ENCODE measurements at regions not wholly inside any gene's neighbourhood (a gene's known extent, or its start where the extent isn't known, plus 50 kb on each side); places are given as distances from the start of the nearest gene placed in this dataset.

DNA sequence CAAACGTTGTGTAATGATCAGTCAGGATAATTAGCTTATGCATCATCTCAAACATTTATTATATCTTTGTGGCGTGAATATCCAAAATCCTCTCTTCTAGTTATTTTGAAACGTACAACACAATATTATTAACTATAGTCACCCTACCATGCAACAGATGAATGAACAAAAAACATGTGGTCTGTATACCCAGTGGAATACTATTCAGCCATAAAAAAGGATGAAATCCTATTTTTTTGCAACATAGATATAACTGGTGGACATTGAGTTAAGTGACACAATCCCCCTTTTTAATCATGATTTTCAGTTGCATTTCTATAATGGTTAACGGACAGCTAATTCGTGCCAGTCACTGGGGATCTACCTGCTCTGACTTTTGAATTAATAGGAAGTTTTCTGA lies 145.6 kb downstream of the SOX1 start:
- intact Hi-C loops (cut with micrococcal nuclease), result no loop called here
- no peak overlapping the region for H3K4me3 Mint-ChIP-seq
- DNase-seq (no peak), ATAC-seq (no peak)
- no peaks in the 10 kb centered on the region for H3K9me3 Mint-ChIP-seq
- Histone ChIP-seq H3K27me3 (ENCODE audit: control insufficient read depth, insufficient read depth, low read length) (no peaks in the 10 kb centered on the region), H3K36me3 (ENCODE audit: control insufficient read depth, insufficient read depth, low read length) (no peaks in the 10 kb centered on the region), H3K9me3 (ENCODE audit: control insufficient read depth, insufficient read depth, low read length) (no peaks in the 10 kb centered on the region), H3K4me1 (ENCODE audit: control insufficient read depth, insufficient read depth, low read length) (no peaks in the 10 kb centered on the region), H3K4me3 (ENCODE audit: low read length) (no peak overlapping the region), H3K27ac (ENCODE audit: low read length) (no peak overlapping the region)
- no peaks in the 10 kb centered on the region for H3K36me3 Mint-ChIP-seq
- 91% methylated on average over 4 of the region's 5 CpGs for WGBS (ENCODE audit: insufficient coverage)
- peaks cover under 1 to 10% of the 10 kb centered on the region in 2 donors for H3K27me3 Mint-ChIP-seq (ENCODE audit: low read depth in 2 of 2)
- no peaks in the 10 kb centered on the region for H3K4me1 Mint-ChIP-seq
- TF ChIP-seq, protein P1, sequence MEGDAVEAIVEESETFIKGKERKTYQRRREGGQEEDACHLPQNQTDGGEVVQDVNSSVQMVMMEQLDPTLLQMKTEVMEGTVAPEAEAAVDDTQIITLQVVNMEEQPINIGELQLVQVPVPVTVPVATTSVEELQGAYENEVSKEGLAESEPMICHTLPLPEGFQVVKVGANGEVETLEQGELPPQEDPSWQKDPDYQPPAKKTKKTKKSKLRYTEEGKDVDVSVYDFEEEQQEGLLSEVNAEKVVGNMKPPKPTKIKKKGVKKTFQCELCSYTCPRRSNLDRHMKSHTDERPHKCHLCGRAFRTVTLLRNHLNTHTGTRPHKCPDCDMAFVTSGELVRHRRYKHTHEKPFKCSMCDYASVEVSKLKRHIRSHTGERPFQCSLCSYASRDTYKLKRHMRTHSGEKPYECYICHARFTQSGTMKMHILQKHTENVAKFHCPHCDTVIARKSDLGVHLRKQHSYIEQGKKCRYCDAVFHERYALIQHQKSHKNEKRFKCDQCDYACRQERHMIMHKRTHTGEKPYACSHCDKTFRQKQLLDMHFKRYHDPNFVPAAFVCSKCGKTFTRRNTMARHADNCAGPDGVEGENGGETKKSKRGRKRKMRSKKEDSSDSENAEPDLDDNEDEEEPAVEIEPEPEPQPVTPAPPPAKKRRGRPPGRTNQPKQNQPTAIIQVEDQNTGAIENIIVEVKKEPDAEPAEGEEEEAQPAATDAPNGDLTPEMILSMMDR (IDR thresholded peaks at IDR 0.05), result no peak
- no peak overlapping the region for H3K27ac Mint-ChIP-seq

DNA sequence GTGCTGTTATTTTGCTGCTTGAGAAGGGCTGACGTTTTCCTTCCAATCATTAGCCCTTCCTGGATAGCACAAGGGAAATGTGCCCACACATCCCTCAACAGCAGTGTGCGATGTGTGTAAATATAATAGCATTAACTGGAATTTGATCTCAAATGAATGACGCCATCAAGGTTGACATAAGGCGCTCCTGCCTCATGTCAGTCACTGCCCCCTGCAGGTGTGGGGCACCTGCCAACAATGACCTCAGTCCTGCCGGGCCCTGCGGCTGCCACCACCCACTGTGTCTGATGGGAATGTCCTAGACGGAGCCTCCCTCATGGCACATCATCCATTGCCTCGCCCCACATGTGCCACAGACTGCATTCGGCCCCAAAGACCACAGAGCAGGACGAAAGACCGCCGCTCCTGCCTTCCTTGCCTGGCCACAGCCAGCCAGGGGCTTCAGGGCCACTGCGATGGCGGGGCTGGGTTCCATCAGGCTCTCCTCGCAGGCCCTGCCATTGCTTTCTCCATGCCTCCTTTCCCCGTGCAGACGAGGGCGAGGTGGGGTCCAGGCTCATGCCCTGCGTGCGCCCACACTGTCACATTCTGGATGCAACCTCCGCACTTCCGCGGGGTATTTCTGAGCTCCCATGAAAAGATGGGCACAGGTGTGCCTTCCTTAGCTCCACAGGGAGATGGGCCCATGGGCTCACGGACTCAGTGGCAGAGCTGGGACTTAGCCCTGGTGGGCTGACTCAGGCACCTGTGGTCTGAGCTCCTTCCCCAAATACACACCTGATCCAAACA lies 146.7 kb downstream of the SOX1 start:
- Histone ChIP-seq H3K27me3 (ENCODE audit: control insufficient read depth, insufficient read depth, low read length) (no peaks in the 10 kb centered on the region), H3K4me1 (ENCODE audit: control insufficient read depth, insufficient read depth, low read length) (no peaks in the 10 kb centered on the region), H3K9me3 (ENCODE audit: control insufficient read depth, insufficient read depth, low read length) (no peaks in the 10 kb centered on the region), H3K36me3 (ENCODE audit: control insufficient read depth, insufficient read depth, low read length) (no peaks in the 10 kb centered on the region), H3K4me3 (ENCODE audit: low read length) (no peak overlapping the region), H3K27ac (ENCODE audit: low read length) (no peak overlapping the region)
- ATAC-seq (no peak), DNase-seq (no peak)
- peaks cover 0 to 10% of the 10 kb centered on the region in 2 donors for H3K27me3 Mint-ChIP-seq (ENCODE audit: low read depth in 2 of 2)
- intact Hi-C loops (cut with micrococcal nuclease), result no loop called here
- TF ChIP-seq, protein P1 (IDR thresholded peaks at IDR 0.05), result no peak
- H3K9me3 Mint-ChIP-seq, result no peaks in the 10 kb centered on the region
- WGBS (ENCODE audit: insufficient coverage), result 87% methylated on average over 23 of the region's 24 CpGs
- no peak overlapping the region for H3K27ac Mint-ChIP-seq
- no peaks in the 10 kb centered on the region for H3K36me3 Mint-ChIP-seq
- no peaks in the 10 kb centered on the region for H3K4me1 Mint-ChIP-seq
- no peak overlapping the region for H3K4me3 Mint-ChIP-seq

DNA sequence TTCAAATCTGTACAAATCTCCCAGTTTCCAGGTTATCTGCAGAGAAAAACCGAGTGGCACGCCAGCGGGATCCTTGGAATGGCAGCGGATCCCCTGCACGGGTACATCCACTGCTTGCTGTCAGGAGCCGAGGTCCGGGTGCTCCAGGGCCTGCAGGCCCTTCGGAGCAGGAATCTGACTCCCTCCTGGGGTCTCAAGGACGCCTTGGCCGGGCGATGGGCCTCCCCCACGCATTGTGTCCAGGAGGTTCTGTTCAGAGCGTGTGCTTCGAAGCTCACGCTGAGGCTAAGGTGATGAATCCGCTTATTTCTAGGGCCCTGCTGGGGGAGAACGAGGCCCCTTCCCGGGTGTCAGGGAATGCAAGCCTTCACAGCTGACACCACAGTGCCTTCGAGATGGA lies 148.9 kb downstream of the SOX1 start:
- DNase-seq (no peak), ATAC-seq (no peak)
- intact Hi-C loops (cut with micrococcal nuclease), result no loop called here
- H3K36me3 ChIP-seq (ENCODE audit: control insufficient read depth, insufficient read depth, low read length), result no peaks in the 10 kb centered on the region
- TF ChIP-seq, protein P1 (IDR thresholded peaks at IDR 0.05), result no peak
- no peak overlapping the region for H3K4me3 Mint-ChIP-seq
- no peak overlapping the region for H3K27ac ChIP-seq (ENCODE audit: low read length)
- H3K4me1 ChIP-seq (ENCODE audit: control insufficient read depth, insufficient read depth, low read length), result no peaks in the 10 kb centered on the region
- no peaks in the 10 kb centered on the region for H3K4me1 Mint-ChIP-seq
- H3K27ac Mint-ChIP-seq, result no peak overlapping the region
- H3K9me3 Mint-ChIP-seq, result no peaks in the 10 kb centered on the region
- peaks cover 0 to 10% of the 10 kb centered on the region in 2 donors for H3K27me3 Mint-ChIP-seq (ENCODE audit: low read depth in 2 of 2)
- H3K36me3 Mint-ChIP-seq, result no peaks in the 10 kb centered on the region
- no peaks in the 10 kb centered on the region for H3K27me3 ChIP-seq (ENCODE audit: control insufficient read depth, insufficient read depth, low read length)
- 76% methylated on average over 19 of the region's 19 CpGs for WGBS (ENCODE audit: insufficient coverage)
- H3K9me3 ChIP-seq (ENCODE audit: control insufficient read depth, insufficient read depth, low read length), result no peaks in the 10 kb centered on the region
- H3K4me3 ChIP-seq (ENCODE audit: low read length), result no peak overlapping the region

DNA sequence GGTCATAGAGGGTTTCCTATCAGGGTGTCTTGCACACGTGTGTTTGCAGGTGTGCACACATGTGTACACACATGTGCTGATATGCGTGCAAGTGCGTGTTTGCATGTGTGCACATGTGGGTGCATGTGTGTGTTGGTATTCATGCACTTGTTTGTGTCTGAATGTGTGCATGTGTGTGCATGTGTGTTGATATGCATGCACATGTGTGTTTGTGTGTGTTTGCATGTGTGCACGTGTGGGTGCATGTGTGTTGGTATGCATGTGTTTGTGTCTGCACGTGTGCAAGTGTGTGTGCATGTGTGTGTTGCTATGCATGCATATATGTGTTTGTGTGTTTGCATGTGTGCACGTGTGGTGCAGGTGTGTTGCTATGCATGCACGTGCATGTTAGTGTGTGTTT lies 150.5 kb downstream of the SOX1 start:
- intact Hi-C loops (cut with micrococcal nuclease), result no loop called here
- no peaks in the 10 kb centered on the region for H3K9me3 Mint-ChIP-seq
- no peak for DNase-seq
- no peaks in the 10 kb centered on the region for H3K4me1 ChIP-seq (ENCODE audit: control insufficient read depth, insufficient read depth, low read length)
- H3K36me3 ChIP-seq (ENCODE audit: control insufficient read depth, insufficient read depth, low read length), result no peaks in the 10 kb centered on the region
- H3K4me3 ChIP-seq (ENCODE audit: low read length), result no peak overlapping the region
- no peaks in the 10 kb centered on the region for H3K4me1 Mint-ChIP-seq
- H3K27ac ChIP-seq (ENCODE audit: low read length), result no peak overlapping the region
- H3K27me3 Mint-ChIP-seq (ENCODE audit: low read depth in 2 of 2), result peaks cover 0 to 10% of the 10 kb centered on the region in 2 donors
- H3K27me3 ChIP-seq (ENCODE audit: control insufficient read depth, insufficient read depth, low read length), result no peaks in the 10 kb centered on the region
- H3K4me3 Mint-ChIP-seq, result no peak overlapping the region
- no peak overlapping the region for H3K27ac Mint-ChIP-seq
- TF ChIP-seq, protein P1 (IDR thresholded peaks at IDR 0.05), result no peak
- ATAC-seq, result peak in 1 of 3 donors; percentile 24
- H3K36me3 Mint-ChIP-seq, result no peaks in the 10 kb centered on the region
- H3K9me3 ChIP-seq (ENCODE audit: control insufficient read depth, insufficient read depth, low read length), result no peaks in the 10 kb centered on the region
- WGBS (ENCODE audit: insufficient coverage), result 92% methylated on average over 7 of the region's 7 CpGs
